ENCODE measurements at regions not wholly inside any gene's neighbourhood (a gene's known extent, or its start where the extent isn't known, plus 50 kb on each side); places are given as distances from the start of the nearest gene placed in this dataset.
A peak's percentile ranks its signal among the peaks of the same experiment; 100 is the strongest.
"Not testable (repeated sequence)": the region's sequence is repeated elsewhere in the genome, so short reads cannot be mapped to it uniquely, and the experiment has no call there.

DNA sequence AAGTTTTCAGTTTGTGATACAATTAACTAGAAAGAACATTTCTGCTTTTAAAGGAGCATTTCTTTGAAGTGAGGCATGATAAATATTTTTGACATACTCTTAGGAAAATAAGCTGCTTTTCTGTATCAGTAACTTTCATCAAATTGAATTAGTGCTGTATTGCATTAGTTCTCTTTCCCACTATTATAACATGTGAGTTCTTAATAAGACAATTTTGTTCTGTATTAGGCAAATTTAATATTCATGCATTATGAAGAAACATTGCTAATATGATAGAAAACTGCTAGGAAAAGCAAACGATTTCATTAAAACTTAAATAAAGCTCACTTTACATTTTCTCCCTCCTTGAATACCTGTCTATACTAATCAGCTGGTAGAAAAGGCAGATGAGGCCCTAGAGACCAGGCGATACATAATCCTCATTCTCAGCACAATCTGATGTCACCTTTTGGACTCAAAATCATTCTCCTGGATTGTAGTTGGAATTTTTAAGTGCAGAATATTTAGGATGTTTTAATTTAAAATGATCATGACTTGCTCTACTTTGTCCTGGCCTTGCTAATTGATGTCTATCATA is 1636.8 kb downstream of the PCDH9 start:
- Mint-ChIP-seq H3K36me3 (ENCODE audit: low read depth) (peaks cover 11% of the 10 kb centered on the region; the same call in 1 of the 2 replicates), H3K4me1 (ENCODE audit: low read depth) (peaks cover 53% of the 10 kb centered on the region), H3K9me3 (peaks cover 18% of the 10 kb centered on the region), H3K4me3 (no peak overlapping the region), H3K27ac (peak overlapping the region; percentile 33; the same call in 1 of the 2 replicates), H3K27me3 (ENCODE audit: insufficient read depth) (no peaks in the 10 kb centered on the region; the same call in 1 of the 2 replicates)
- DNase-seq: no peak
- TF ChIP-seq, protein P1, sequence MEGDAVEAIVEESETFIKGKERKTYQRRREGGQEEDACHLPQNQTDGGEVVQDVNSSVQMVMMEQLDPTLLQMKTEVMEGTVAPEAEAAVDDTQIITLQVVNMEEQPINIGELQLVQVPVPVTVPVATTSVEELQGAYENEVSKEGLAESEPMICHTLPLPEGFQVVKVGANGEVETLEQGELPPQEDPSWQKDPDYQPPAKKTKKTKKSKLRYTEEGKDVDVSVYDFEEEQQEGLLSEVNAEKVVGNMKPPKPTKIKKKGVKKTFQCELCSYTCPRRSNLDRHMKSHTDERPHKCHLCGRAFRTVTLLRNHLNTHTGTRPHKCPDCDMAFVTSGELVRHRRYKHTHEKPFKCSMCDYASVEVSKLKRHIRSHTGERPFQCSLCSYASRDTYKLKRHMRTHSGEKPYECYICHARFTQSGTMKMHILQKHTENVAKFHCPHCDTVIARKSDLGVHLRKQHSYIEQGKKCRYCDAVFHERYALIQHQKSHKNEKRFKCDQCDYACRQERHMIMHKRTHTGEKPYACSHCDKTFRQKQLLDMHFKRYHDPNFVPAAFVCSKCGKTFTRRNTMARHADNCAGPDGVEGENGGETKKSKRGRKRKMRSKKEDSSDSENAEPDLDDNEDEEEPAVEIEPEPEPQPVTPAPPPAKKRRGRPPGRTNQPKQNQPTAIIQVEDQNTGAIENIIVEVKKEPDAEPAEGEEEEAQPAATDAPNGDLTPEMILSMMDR (IDR thresholded peaks at IDR 0.05): no peak

DNA sequence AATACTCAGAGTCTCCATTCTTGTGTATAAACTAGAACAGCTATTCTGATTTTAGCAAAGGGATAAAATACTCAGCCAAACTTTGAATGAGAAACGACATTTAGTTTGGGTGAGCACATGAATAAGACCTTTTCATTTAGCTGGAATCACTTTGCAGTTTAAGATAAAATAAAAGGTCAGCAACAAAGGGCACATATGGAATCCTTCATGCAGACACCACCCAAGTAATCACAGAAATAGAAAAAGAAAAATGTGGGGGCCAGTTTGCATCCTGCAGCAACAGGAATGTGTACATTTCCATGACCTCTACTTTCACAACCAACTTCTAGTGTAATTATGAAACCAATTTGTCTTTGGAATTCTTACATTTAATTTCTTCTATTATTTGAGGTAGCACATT is 1637.4 kb downstream of the PCDH9 start:
- DNase-seq: peak; percentile 2
- Mint-ChIP-seq H3K27ac (no peak overlapping the region), H3K4me3 (no peak overlapping the region), H3K9me3 (peaks cover 18% of the 10 kb centered on the region), H3K27me3 (ENCODE audit: insufficient read depth) (no peaks in the 10 kb centered on the region; the same call in 1 of the 2 replicates), H3K36me3 (ENCODE audit: low read depth) (peaks cover 11% of the 10 kb centered on the region; the same call in 1 of the 2 replicates), H3K4me1 (ENCODE audit: low read depth) (peaks cover 47% of the 10 kb centered on the region)
- TF ChIP-seq, protein P1 (IDR thresholded peaks at IDR 0.05): no peak

DNA sequence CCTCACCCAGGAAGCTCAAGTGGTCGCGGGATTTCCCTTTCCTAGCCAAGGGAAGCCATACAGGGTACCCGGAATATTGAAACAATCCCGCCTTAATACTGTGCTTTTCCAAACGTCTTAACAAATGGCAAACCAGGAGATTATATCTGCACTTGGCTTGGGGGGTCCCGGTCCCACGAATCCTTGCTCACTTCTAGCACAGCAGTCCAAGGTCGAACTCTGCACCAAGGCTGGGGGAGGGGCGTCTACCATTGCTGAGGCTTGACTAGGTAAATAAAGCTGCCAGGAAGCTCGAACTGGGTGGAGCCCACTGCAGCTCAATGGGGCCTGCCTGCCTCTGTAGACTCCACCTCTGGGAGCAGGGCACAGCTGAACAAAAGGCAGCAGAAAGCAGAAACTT is 1644.8 kb downstream of the PCDH9 start:
- peaks cover 11% of the 10 kb centered on the region; the same call in 1 of the 2 replicates for H3K36me3 Mint-ChIP-seq (ENCODE audit: low read depth)
- H3K27ac Mint-ChIP-seq: no peak overlapping the region
- H3K4me1 Mint-ChIP-seq (ENCODE audit: low read depth): no peaks in the 10 kb centered on the region
- DNase-seq: no peak
- TF ChIP-seq, protein P1 (IDR thresholded peaks at IDR 0.05): no peak
- no peak overlapping the region for H3K4me3 Mint-ChIP-seq
- H3K27me3 Mint-ChIP-seq (ENCODE audit: insufficient read depth): no peaks in the 10 kb centered on the region; the same call in 1 of the 2 replicates
- peaks cover 15% of the 10 kb centered on the region for H3K9me3 Mint-ChIP-seq

DNA sequence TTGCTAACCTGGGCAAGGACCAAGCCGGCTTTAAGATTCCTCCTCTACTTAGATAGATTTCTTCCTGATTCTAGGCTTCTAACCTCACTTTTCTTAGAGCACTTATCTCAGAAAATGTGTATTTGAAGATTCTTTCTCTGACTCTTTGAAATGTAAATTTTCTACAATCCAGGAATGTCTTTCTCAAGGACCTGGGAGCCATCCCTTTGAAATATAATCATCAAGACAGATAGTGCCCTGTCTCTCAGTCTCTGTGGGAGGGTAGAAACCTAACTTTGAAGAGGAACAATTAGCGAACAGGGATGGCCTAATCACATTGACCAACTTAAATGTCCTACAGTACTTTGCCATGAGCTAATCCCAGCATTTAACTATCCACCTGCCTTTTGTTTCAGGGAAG is 1646.0 kb downstream of the PCDH9 start:
- H3K27ac Mint-ChIP-seq: no peak overlapping the region
- H3K36me3 Mint-ChIP-seq (ENCODE audit: low read depth): peaks cover 3% of the 10 kb centered on the region; the same call in 1 of the 2 replicates
- no peaks in the 10 kb centered on the region for H3K4me1 Mint-ChIP-seq (ENCODE audit: low read depth)
- TF ChIP-seq, protein P1 (IDR thresholded peaks at IDR 0.05): no peak
- peaks cover 3% of the 10 kb centered on the region; the same call in 1 of the 2 replicates for H3K9me3 Mint-ChIP-seq
- H3K27me3 Mint-ChIP-seq (ENCODE audit: insufficient read depth): no peaks in the 10 kb centered on the region
- H3K4me3 Mint-ChIP-seq: no peak overlapping the region
- no peak for DNase-seq

DNA sequence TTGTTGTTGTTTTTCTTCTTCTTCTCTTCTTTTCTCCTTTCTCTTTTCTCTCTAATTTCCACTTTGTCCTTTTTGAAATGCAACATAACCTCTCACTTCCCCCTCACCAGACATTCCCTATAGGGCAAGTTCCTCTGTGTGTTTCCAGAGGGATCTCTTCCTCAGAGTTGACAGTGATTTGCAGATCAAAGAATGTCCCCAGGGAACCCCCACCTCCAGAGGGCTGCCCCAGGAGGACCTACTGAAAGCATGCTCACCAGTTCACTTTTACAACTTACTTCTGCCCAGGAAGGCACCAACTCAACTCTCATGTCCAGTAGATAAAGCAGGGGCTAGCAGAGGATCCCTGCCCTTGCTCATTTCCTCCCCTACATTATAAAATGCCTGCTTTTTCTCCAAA is 1648.0 kb downstream of the PCDH9 start:
- Mint-ChIP-seq H3K27me3 (ENCODE audit: insufficient read depth) (no peaks in the 10 kb centered on the region), H3K9me3 (no peaks in the 10 kb centered on the region), H3K27ac (no peak overlapping the region), H3K4me3 (no peak overlapping the region), H3K4me1 (ENCODE audit: low read depth) (no peaks in the 10 kb centered on the region), H3K36me3 (ENCODE audit: low read depth) (no peaks in the 10 kb centered on the region)
- TF ChIP-seq, protein P1 (IDR thresholded peaks at IDR 0.05): no peak
- DNase-seq: no peak

DNA sequence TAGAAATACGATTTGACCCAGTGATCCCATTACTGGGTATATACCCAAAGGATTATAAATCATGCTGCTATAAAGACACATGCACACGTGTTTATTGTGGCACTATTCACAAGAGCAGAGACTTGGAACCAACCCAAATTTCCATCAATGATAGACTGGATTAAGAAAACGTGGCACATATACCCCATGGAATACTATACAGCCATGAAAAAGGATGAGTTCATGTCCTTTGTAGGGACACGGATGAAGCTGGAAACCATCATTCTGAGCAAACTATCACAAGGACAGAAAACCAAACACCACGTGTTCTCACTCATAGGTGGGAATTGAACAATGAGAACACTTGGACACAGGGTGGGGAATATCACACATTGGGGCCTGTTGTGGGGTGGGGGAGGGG is 1665.6 kb downstream of the PCDH9 start:
- not testable (repeated sequence) for H3K36me3 Mint-ChIP-seq (ENCODE audit: low read depth); H3K27ac Mint-ChIP-seq; H3K9me3 Mint-ChIP-seq; DNase-seq; H3K27me3 Mint-ChIP-seq (ENCODE audit: insufficient read depth); H3K4me1 Mint-ChIP-seq (ENCODE audit: low read depth); H3K4me3 Mint-ChIP-seq
